ENCODE measurements at regions not wholly inside any gene's neighbourhood (a gene's known extent, or its start where the extent isn't known, plus 50 kb on each side); places are given as distances from the start of the nearest gene placed in this dataset.
"Not testable (repeated sequence)": the region's sequence is repeated elsewhere in the genome, so short reads cannot be mapped to it uniquely, and the experiment has no call there.

- no peak for DNase-seq (ENCODE audit: low read depth)
These were observed 230.8 kb upstream of the CHAC2 start for GRCh38 chr2:53536583-53537361.

GRCh38 chr2:53535234-53535840, 232.3 kb upstream of the CHAC2 start:
- no peak for DNase-seq (ENCODE audit: low read depth)

- no peak for DNase-seq (ENCODE audit: low read depth)
These were observed 237.5 kb upstream of the CHAC2 start for GRCh38 chr2:53530126-53530525.

- DNase-seq (ENCODE audit: low read depth): no peak
These were observed 240.5 kb upstream of the CHAC2 start for GRCh38 chr2:53527056-53527455.

- DNase-seq (ENCODE audit: low read depth): no peak
These were observed 247.4 kb upstream of the CHAC2 start for GRCh38 chr2:53519918-53520841.

GRCh38 chr2:53517406-53517805, 250.2 kb upstream of the CHAC2 start:
- no peak for DNase-seq (ENCODE audit: low read depth)

- DNase-seq (ENCODE audit: low read depth): no peak
These were observed 251.0 kb upstream of the CHAC2 start for GRCh38 chr2:53516650-53517049.

GRCh38 chr2:53515435-53516332, 251.9 kb upstream of the CHAC2 start:
- no peak for DNase-seq (ENCODE audit: low read depth)

- DNase-seq (ENCODE audit: low read depth): no peak
These were observed 254.4 kb upstream of the CHAC2 start for GRCh38 chr2:53513167-53513666.

GRCh38 chr2:53512071-53512826, 255.4 kb upstream of the CHAC2 start:
- DNase-seq (ENCODE audit: low read depth): no peak

- no peak for DNase-seq (ENCODE audit: low read depth)
These were observed 256.1 kb upstream of the CHAC2 start for GRCh38 chr2:53511549-53511948.

GRCh38 chr2:53510401-53510800, 257.2 kb upstream of the CHAC2 start:
- DNase-seq (ENCODE audit: low read depth): no peak

- DNase-seq (ENCODE audit: low read depth): no peak
These were observed 257.7 kb upstream of the CHAC2 start for GRCh38 chr2:53509831-53510388.

- no peak for DNase-seq (ENCODE audit: low read depth)
These were observed 258.9 kb upstream of the CHAC2 start for GRCh38 chr2:53508667-53509066.

- not testable (repeated sequence) for DNase-seq (ENCODE audit: low read depth)
These were observed 260.5 kb upstream of the CHAC2 start for GRCh38 chr2:53507070-53507469.

GRCh38 chr2:53505826-53506225, 261.8 kb upstream of the CHAC2 start:
- DNase-seq (ENCODE audit: low read depth): no peak

- DNase-seq (ENCODE audit: low read depth): no peak
These were observed 263.1 kb upstream of the CHAC2 start for GRCh38 chr2:53504507-53504906.

GRCh38 chr2:53500181-53500580, 267.4 kb upstream of the CHAC2 start:
- DNase-seq (ENCODE audit: low read depth): no peak

- DNase-seq (ENCODE audit: low read depth): peak; percentile 4
These were observed 269.4 kb upstream of the CHAC2 start for GRCh38 chr2:53498210-53498609.

- no peak for DNase-seq (ENCODE audit: low read depth)
These were observed 270.6 kb upstream of the CHAC2 start for GRCh38 chr2:53497020-53497419.

Measured in fibroblast of the conjunctiva (primary cell).